Myocyte (in vitro differentiated cells): ENCODE measurements at regions not wholly inside any gene's neighbourhood (a gene's known extent, or its start where the extent isn't known, plus 50 kb on each side); places are given as distances from the start of the nearest gene placed in this dataset.

ENCODE experiments used
- DNase-seq: peaks from one replicate; pipeline ENCODE4 v3.0.0-alpha.2; 2012; ENCODE audit warnings: low read depth

- no peak for DNase-seq
These were observed 159.5 kb upstream of the SHB start for GRCh38 chr9:38228331-38229103.

- no peak for DNase-seq
These were observed 158.6 kb upstream of the SHB start for GRCh38 chr9:38227656-38228055.

- peak; percentile 39 for DNase-seq
These were observed 158.1 kb upstream of the SHB start for GRCh38 chr9:38227061-38227540.

GRCh38 chr9:38226491-38226951 is 157.5 kb upstream of the SHB start:
- DNase-seq = no peak

DNA sequence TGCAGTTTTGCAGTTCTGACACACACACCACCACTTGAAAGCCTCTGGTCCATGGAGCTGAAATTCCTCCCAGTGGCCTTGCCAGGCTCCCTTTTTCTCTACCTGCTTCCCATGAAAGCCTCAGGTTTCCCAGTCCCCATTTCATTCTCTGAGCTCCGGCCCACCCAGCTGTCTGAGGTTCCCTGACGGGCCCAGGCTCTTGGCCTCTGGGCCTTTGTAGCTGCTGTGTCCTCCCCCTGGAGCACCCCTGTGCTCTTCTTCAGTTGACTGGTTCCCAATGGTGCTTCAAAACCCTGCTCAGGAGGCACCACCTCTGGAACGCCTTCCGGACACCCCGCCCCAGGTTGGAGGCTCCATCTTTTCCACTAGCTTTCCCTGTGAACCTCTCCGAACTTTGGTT is 155.9 kb upstream of the SHB start:
- no peak for DNase-seq

GRCh38 chr9:38216572-38216971 is 147.5 kb upstream of the SHB start:
- no peak for DNase-seq

DNA sequence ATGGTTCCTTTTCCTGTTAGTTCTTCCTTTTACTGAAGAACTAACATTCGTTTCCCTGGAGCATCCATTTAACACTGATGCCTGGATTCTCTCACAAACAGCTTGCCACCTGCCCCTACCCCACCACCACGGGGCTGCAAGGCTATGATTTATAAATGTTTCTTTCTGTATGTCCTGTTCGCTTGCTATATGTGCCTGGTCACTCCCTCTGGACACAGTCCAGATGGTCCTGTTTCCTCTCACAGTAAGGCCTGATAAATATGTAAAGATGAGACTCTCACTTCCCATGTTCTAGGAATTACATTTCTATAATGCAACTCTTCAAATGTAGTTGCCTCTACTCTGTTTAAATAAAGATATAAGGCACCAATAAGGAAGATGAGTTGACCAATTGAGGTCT is 146.4 kb upstream of the SHB start:
- DNase-seq = no peak

DNA sequence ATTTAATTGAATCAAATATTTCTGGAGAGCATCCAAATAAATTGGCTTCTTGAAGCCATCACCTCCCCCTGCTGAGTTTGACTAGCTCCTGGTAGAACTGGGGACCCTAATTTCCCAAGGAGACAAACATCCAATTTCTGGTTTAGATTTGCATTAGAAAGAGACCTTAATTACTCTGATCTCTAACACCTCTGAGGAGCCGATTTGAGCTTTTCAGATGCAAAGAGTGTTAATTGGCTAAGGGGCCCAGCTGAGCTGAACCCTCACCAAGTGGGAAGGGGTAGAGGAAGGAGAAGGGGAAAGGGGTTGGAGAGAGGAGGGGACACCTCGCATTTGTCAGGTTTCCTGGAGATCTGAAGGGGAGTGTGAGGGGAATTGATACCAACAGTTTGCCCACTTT is 145.4 kb upstream of the SHB start:
- DNase-seq = no peak

DNA sequence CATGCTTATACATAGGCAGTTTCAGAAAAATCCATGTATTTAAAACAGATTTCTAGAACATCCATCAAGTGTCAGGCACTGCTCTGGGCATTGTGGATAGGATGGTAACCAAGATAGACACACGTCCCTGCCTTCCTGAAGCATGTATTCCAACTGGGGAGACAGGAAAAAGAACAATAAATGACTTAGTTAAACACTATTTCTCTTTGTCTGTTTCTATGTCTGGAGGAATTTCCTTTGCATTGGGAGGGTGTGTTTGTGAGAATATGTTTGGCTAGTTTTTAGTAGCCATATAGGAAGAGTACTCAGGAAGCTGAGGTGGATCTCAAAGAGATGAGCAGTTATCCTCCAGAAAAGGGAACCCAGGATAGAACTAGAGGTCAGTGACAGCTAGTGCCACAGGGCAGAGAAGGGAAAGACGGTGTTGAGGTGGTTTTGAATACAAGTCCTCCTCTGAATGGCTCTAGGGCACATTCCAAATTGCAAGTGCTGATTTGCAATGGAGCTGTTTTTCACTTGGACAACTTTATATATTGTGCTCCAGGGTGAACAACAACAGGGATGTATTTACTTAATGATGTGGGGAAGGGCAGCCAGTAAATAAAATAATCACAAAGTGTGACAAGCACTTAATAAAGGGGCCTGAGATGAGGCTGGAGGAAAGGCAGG is 144.7 kb upstream of the SHB start:
- no peak for DNase-seq

DNA sequence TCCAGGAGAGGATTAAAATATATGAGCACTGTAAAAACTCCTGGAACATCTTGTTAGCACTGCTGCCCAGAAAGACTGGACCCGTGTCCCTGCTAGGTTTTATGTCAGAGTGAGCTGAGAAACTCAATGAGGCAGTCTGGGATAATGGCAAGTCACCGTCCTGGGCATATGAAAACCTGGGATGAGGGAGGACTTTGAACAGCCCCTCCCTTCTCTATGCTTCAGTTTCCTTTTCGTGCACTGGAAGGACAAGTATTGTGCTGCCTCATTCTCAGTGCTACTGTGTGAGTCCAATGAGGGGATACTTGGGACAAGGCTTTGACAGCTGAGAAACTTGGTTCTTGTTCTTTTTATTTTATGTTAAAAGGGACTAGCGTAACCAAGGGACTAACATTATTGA is 143.0 kb upstream of the SHB start:
- no peak for DNase-seq

- no peak for DNase-seq
These were observed 142.0 kb upstream of the SHB start for GRCh38 chr9:38211002-38211401.

- DNase-seq = no peak
These were observed 139.3 kb upstream of the SHB start for GRCh38 chr9:38208206-38208901.

DNA sequence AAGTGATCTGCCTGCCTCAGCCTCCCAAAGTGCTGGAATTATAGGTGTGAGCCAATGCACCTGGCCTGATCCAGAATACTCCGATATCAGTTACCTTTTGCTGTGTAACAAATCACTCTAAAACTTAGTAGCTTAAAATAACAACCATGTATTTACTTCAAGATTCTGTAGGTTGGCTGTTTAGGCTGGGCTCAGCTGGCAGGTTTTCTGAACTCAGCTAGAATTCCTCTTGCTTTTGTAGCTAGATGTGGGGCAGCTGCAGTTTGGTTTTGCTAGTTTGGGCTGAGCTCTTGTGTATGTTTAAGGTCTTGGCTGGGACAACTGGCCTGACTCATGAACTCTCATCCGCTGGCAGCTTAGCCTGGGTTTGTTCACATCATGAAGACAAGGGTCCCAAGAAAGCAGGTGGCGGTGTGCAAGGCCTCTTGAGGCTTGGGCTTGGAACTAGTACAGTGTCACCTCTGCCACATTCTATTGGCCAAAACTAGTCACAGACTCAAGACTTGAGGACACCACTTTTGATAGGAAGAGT is 138.3 kb upstream of the SHB start:
- DNase-seq = peak; percentile 8

- DNase-seq = no peak
These were observed 136.3 kb upstream of the SHB start for GRCh38 chr9:38205279-38205678.

GRCh38 chr9:38202336-38202938 is 133.4 kb upstream of the SHB start:
- no peak for DNase-seq

DNA sequence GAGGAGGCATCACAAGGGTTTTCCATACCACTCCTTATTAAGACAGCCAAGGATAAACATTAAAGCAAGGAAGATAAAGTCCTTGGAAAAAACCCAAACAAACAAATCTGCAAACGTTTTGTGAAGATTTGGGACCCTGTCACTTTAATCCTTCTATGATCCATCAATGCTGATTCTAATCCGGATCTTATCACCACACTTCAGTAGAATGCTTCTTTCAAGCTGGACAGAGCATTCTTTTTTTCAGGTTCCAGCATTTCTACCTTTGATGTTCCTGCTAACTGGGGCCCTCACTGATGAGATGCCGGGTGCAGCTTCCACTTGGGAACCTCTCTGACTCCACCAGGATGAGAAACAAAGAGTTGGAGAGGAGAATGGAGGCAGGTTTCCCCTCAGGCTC is 132.8 kb upstream of the SHB start:
- DNase-seq = no peak

GRCh38 chr9:38200431-38200830 is 131.4 kb upstream of the SHB start:
- DNase-seq = no peak

DNA sequence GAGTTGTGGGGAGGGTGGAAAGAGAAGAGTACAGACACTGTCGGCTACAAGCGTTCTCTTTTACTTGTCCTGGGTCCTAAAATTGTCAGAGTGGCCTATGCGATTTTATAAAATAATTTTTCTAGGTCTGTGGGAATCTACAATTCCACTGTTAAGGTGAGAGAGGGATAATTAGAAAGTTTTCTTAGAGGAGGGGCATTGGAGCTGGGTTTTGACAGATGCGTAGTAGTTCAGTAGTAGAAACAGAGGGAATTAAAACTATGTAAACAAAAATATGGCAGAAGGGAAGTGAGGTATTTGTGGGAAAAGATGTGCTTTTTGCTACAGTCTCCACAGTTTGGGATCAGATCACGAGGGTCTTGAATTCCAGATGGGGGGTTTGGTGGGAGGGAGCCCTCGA is 129.1 kb upstream of the SHB start:
- DNase-seq = no peak

DNA sequence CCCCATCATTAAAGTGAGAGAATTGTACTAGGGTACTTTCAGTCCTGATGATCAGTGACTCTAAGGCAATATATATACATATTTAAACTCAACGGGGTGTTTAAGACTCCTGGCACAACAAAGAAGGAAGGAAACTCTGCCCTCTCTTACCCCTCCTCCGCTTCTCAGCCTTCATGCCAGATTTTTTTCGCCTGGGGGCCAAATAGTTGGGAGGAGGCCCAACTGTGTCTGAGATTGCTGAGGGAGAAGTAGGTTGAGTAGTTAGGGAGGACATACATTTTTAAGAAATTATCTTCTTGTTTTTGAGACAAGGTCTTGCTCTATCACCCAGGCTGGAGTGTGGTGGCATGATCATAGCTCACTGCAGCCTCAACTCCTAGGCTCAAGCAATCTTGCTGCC is 127.7 kb upstream of the SHB start:
- no peak for DNase-seq

DNA sequence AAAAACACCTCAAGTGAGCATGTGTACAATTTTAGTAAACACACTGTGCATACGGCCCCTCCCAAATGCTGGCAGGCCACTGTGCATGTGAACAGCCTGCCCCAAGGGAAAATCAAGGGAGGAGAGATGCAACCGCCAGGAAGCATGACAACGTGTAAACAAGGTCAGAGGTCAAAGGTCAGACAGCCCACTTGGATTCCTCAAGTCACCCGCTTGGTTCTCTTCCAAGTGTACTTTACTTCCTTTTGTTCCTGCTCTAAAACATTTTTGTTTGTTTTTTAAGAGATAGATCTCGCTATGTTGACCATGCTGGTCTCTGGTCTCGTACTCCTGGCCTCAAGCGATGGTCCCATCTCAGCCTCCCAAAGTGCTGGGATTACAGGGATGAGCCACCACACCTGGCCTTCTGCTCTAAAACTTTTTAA is 126.7 kb upstream of the SHB start:
- no peak for DNase-seq

- no peak for DNase-seq
These were observed 125.8 kb upstream of the SHB start for GRCh38 chr9:38194870-38195269.
